ENCODE measurements at regions not wholly inside any gene's neighbourhood (a gene's known extent, or its start where the extent isn't known, plus 50 kb on each side); places are given as distances from the start of the nearest gene placed in this dataset.

GRCh38 chr5:107790671-107791070 lies 119.9 kb upstream of the EFNA5 start:
- RAD21 ChIA-PET (ENCODE audit: unreplicated experiment), result no interaction called here
- H3K79me2 ChIP-seq (ENCODE audit: control insufficient read depth, insufficient read depth, low read length), result no peaks in the 10 kb centered on the region
- no TSS peak for BruUV-seq (replicated peaks)
- in situ Hi-C loops (cut with MboI), result no loop called here
- CTCF ChIA-PET, result interaction anchor here (1.0 kb wide), 1 partner anchor 45 kb away, joined by 3 read pairs; no protein-coding TSS in a partner anchor
- H3K4me3 ChIP-seq, result no peak overlapping the region
- 42% methylated on average over 4 of the region's 4 CpGs for WGBS (ENCODE audit: insufficient coverage, insufficient replicate concordance, low lambda C conversion rate, missing lambda C conversion rate)
- H3K27ac ChIP-seq (ENCODE audit: control insufficient read depth, insufficient read depth), result no peak overlapping the region
- H3K9me3 ChIP-seq (replicated peaks; ENCODE audit: control insufficient read depth, insufficient read depth, low read length), result no peaks in the 10 kb centered on the region; the same call in 1 of the 3 replicates
- ATAC-seq (no peak), DNase-seq (ENCODE audit: low read depth, low spot score) (no peak), FAIRE-seq (no peak)
- no peaks in the 10 kb centered on the region for H4K20me1 ChIP-seq (ENCODE audit: control insufficient read depth, insufficient read depth)
- no peak overlapping the region for H2AFZ ChIP-seq (ENCODE audit: control insufficient read depth, low read depth, low read length)
- no peak overlapping the region for H3K9ac ChIP-seq (ENCODE audit: control insufficient read depth, insufficient read depth, low read length)
- intact Hi-C loops (cut with micrococcal nuclease; ENCODE audit: unreplicated experiment), result no loop called here
- no peak overlapping the region for H3K4me2 ChIP-seq (ENCODE audit: control insufficient read depth, insufficient read depth)
- SMC1A ChIA-PET (ENCODE audit: uncharacterized antibody, unreplicated experiment), result interaction anchor here (0.6 to 2.4 kb wide), 4 partner anchors 8 to 156 kb away, joined by 3 to 6 read pairs (median 4); no protein-coding TSS in a partner anchor
- no peaks in the 10 kb centered on the region for H3K4me1 ChIP-seq (ENCODE audit: control insufficient read depth, insufficient read depth, low read length)
- TF ChIP-seq SMAD5 (IDR thresholded peaks at IDR 0.05; ENCODE audit: low read depth) (no peak), RAD51 (IDR thresholded peaks at IDR 0.05) (no peak), CREB1 (IDR thresholded peaks at IDR 0.05; ENCODE audit: low read depth) (no peak), MEF2A (IDR thresholded peaks at IDR 0.05; ENCODE audit: insufficient read depth, low read depth, low read length) (no peak), CREM (IDR thresholded peaks at IDR 0.05; ENCODE audit: low read depth) (no peak), HDAC2 (IDR thresholded peaks at IDR 0.05) (no peak), TCF12 (IDR thresholded peaks at IDR 0.05; ENCODE audit: low read depth, low read length) (no peak), PRDM15 (CRISPR knock-in tag; IDR thresholded peaks at IDR 0.05) (no peak), RUNX3 (IDR thresholded peaks at IDR 0.05; ENCODE audit: low read length) (no peak), SUPT20H (IDR thresholded peaks at IDR 0.05; ENCODE audit: borderline replicate concordance, control insufficient read depth, low read depth, low read length) (no peak), ZZZ3 (IDR thresholded peaks at IDR 0.05; ENCODE audit: control insufficient read depth, insufficient read length, low read depth) (no peak), EP300 (IDR thresholded peaks at IDR 0.05; ENCODE audit: borderline replicate concordance in 1 of 2, control insufficient read depth in 1 of 2, low read depth in 2 of 2, low read length in 2 of 2) (no peak)
- POLR2A ChIA-PET, result no interaction called here
- H3K27me3 ChIP-seq (replicated peaks in 1 of 2; ENCODE audit: control insufficient read depth in 2 of 2, insufficient read depth in 2 of 2, low read length in 1 of 2), result no peaks in the 10 kb centered on the region
- H3K36me3 ChIP-seq (ENCODE audit: control insufficient read depth in 2 of 2, insufficient read depth in 2 of 2, low read length in 1 of 2), result no peaks in the 10 kb centered on the region

Data from GM12878 (cell line).